ENCODE measurements at regions not wholly inside any gene's neighbourhood (a gene's known extent, or its start where the extent isn't known, plus 50 kb on each side); places are given as distances from the start of the nearest gene placed in this dataset.

DNA sequence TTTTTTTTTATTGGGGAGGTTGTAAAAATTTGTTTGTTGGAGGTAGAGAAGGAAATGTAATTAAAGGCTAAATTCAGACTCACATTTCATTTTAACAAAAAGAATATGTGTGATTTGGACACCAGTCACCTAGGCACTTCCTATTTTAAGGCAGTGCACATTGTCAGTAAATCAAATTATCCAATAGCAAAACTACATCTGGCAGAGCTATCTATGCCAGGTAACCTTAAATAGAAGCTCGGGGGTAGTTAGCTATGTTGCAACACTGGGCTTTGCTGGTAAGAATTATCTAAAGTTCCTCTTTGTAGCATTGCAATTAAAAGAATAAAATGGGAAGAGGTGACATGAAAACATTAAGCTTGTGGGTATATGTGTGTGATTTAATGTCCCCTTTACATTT, 1064.4 kb upstream of the ZEB2 start:
- POLR2A ChIA-PET: no interaction called here
- no peak for DNase-seq
- Mint-ChIP-seq H3K4me1 (ENCODE audit: low read depth) (no peaks in the 10 kb centered on the region), H3K27me3 (no peaks in the 10 kb centered on the region), H3K4me3 (no peak overlapping the region), H3K27ac (no peak overlapping the region), H3K36me3 (no peaks in the 10 kb centered on the region), H3K9me3 (no peaks in the 10 kb centered on the region)
- CTCF ChIA-PET: no interaction called here
- intact Hi-C loops (cut with micrococcal nuclease): no loop called here

DNA sequence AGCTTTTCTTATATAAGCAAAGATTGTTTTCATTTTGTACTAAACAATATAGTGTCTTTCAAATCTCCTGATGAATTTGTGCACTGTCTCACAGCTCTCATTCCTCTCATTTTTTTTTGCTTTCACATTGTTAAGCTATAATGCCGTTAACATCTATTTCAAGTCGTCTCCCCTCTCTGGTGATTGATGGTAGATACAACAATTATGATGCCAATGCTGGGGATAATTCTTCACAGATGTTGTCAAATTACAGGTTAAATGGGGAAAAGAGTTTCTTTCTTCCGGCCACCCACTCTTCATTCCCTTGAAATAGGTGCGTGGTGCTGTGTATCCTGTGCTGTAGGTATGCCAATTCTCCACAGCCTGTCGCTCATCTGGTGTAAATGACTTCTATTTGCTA, 1053.7 kb upstream of the ZEB2 start:
- CTCF ChIA-PET: no interaction called here
- POLR2A ChIA-PET: no interaction called here
- Mint-ChIP-seq H3K27ac (no peak overlapping the region), H3K4me3 (no peak overlapping the region), H3K27me3 (no peaks in the 10 kb centered on the region), H3K36me3 (no peaks in the 10 kb centered on the region), H3K4me1 (ENCODE audit: low read depth) (no peaks in the 10 kb centered on the region), H3K9me3 (no peaks in the 10 kb centered on the region)
- DNase-seq: no peak
- intact Hi-C loops (cut with micrococcal nuclease): no loop called here

DNA sequence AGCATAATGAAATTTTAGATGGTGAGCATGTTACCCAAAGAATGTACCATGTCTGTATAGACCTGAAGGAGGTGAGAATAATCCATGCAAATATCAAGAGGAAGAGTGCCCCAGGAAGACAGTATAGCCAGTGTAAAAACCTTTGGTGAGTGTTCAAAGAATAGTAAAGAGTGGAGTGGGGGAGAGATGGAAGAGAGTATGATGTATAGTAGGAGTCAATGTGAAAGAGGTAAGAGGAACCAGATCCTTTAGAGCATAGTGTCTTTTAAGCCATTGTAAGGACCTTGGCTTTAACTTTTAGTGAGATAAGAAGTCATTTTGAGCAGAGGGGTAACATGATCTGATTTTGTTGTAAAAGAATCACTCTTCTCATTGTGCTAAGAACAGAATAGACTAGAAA, 1052.3 kb upstream of the ZEB2 start:
- H3K9me3 Mint-ChIP-seq: no peaks in the 10 kb centered on the region
- H3K4me1 Mint-ChIP-seq (ENCODE audit: low read depth): no peaks in the 10 kb centered on the region
- no peak overlapping the region for H3K27ac Mint-ChIP-seq
- H3K36me3 Mint-ChIP-seq: no peaks in the 10 kb centered on the region
- no peaks in the 10 kb centered on the region for H3K27me3 Mint-ChIP-seq
- H3K4me3 Mint-ChIP-seq: no peak overlapping the region
- ChIA-PET POLR2A (no interaction called here), CTCF (no interaction called here)
- intact Hi-C loops (cut with micrococcal nuclease): no loop called here
- no peak for DNase-seq

DNA sequence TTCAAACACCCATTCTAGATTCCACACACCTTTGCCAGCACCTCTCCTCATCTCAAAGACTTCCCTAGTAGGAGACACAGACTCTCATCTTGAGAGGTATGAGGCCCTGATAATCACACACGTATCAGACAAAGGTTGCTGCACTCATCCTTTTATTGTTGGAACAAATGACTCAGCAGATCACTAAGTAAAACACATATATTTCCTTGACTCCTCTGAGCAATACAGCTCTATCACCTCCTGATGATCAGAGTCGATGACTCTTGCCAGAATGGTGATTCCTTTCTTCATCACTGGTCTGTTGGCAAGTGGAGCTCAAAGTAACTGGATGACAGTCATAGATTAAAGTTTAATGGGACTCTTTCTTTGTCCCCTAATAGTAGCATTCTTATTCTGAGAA, 1049.2 kb upstream of the ZEB2 start:
- H3K27ac Mint-ChIP-seq: no peak overlapping the region
- no peaks in the 10 kb centered on the region for H3K4me1 Mint-ChIP-seq (ENCODE audit: low read depth)
- no peak overlapping the region for H3K4me3 Mint-ChIP-seq
- H3K27me3 Mint-ChIP-seq: no peaks in the 10 kb centered on the region
- no peaks in the 10 kb centered on the region for H3K9me3 Mint-ChIP-seq
- no peak for DNase-seq
- H3K36me3 Mint-ChIP-seq: no peaks in the 10 kb centered on the region
- ChIA-PET POLR2A (no interaction called here), CTCF (no interaction called here)
- intact Hi-C loops (cut with micrococcal nuclease): no loop called here

DNA sequence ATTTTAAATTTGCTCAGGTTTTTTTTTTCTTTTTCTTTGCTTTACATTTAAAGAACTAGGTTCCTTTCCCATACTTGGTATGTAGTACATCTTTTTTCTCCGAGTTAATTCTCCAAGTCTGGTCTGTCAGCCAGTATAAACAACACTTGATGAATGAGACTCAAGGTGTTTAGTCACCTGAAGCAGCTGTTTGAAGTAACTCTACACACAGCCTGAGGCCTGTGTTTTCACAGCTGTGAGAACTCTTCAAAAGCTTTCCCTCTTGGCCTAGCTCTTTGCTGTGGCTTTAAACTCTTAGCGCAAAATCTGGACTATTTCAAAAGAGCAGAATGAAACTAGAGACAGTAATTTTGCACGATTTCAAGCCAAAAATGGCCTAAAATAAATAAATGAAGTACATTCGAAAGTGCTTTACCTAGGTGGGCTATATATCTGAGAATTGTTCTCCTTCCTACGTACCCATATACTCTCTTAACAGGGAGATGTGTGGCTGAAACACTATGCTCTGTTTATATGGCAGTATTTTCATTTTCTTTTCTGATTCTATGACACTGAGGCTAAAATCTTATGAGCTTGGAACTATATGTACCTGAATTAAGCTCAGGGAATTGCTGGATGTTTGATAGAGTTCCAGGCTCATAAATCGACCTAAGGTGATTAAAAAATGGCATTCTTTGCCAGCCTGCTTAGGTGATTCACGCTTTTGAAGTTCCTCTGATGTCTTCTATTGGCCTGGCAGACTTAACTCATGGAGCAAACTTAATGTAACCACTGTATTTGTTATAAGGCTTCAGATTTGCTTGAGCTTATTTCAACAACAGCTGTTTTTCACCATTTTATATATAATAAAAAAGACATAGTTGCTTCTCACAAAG, 1044.1 kb upstream of the ZEB2 start:
- POLR2A ChIA-PET: no interaction called here
- intact Hi-C loops (cut with micrococcal nuclease): no loop called here
- Mint-ChIP-seq H3K4me1 (ENCODE audit: low read depth) (no peaks in the 10 kb centered on the region), H3K27me3 (no peaks in the 10 kb centered on the region), H3K4me3 (no peak overlapping the region), H3K27ac (no peak overlapping the region), H3K9me3 (no peaks in the 10 kb centered on the region), H3K36me3 (no peaks in the 10 kb centered on the region)
- CTCF ChIA-PET: interaction anchor here (0.6 kb wide), 1 partner anchor 962 kb away, joined by 3 read pairs; no protein-coding TSS in a partner anchor
- DNase-seq: no peak

DNA sequence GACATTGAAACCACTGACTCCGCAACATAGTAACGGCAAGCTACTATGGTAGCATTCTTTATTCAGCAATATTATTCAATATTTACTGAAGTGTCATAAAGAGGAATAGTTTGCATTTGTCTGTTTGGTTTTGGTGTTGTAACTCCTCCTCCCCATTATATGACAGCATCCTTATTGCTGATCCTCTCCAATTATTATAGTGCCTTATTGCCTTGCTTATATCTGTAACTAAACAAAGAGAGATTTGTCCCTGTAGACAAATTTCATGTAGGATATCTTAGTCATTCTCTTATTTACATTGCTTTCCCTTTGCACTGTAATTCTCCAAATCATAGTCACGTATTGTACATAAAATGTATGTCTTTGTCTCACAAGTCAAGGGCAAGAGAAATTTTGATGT, 1041.2 kb upstream of the ZEB2 start:
- no peak for DNase-seq
- H3K4me3 Mint-ChIP-seq: no peak overlapping the region
- POLR2A ChIA-PET: no interaction called here
- H3K9me3 Mint-ChIP-seq: no peaks in the 10 kb centered on the region
- no peaks in the 10 kb centered on the region for H3K4me1 Mint-ChIP-seq (ENCODE audit: low read depth)
- no peak overlapping the region for H3K27ac Mint-ChIP-seq
- no peaks in the 10 kb centered on the region for H3K36me3 Mint-ChIP-seq
- intact Hi-C loops (cut with micrococcal nuclease): no loop called here
- H3K27me3 Mint-ChIP-seq: no peaks in the 10 kb centered on the region
- CTCF ChIA-PET: no interaction called here

DNA sequence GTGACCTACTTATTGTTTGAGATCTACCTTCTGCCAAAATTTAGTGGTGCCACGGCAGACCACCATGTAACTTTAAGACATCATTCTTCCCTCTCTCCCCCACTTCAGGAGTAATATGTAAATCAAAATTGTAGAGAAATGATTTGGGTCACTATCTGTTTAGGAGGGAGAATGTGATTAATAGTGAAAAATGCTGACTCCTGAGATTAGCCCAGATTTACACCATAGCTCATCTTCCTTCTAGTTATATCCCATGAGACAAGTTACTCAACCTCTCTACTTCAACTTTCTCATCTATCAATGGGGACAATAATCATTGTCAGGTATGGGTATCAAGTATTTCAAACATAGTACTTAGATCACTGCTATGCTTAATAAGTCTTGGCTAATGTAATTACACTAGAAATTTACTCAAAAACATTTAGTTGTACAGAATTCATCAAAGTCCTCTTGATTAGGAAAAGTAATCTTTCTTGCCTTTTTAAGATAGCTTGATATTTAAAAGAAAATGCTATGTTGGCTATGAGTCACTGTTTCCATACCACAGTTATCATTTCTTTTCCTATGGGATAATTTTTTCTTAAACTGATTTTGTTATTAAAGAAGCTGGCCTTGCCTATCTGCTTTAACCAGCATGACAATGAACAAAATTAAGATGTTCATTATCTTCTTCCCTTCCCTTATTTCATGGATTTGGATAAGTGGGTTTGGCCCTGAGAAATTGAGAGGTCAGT, 1038.9 kb upstream of the ZEB2 start:
- no peaks in the 10 kb centered on the region for H3K27me3 Mint-ChIP-seq
- no peaks in the 10 kb centered on the region for H3K36me3 Mint-ChIP-seq
- ChIA-PET CTCF (no interaction called here), POLR2A (no interaction called here)
- DNase-seq: no peak
- H3K4me3 Mint-ChIP-seq: no peak overlapping the region
- intact Hi-C loops (cut with micrococcal nuclease): no loop called here
- H3K4me1 Mint-ChIP-seq (ENCODE audit: low read depth): no peaks in the 10 kb centered on the region
- H3K9me3 Mint-ChIP-seq: no peaks in the 10 kb centered on the region
- no peak overlapping the region for H3K27ac Mint-ChIP-seq

DNA sequence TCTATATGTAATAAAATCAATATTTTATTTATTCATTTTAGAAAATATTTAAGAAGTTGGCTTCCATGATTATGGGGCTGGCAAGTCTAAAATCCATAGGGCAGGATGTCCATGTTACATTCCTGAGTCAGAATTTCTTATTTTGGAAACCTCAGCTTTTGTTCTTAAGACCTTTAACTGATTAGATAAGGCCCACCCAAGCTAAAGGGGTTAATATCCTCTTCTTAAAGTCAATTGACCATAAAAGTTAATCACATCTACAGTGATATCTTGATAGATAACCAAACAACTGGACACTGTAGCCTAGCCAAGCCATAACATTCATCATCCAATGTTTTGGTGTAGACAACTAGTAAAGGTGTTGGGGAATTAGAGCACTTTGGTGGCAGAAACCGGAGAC, 1035.4 kb upstream of the ZEB2 start:
- Mint-ChIP-seq H3K4me1 (ENCODE audit: low read depth) (no peaks in the 10 kb centered on the region), H3K27me3 (no peaks in the 10 kb centered on the region), H3K36me3 (no peaks in the 10 kb centered on the region), H3K4me3 (no peak overlapping the region), H3K9me3 (no peaks in the 10 kb centered on the region), H3K27ac (no peak overlapping the region)
- intact Hi-C loops (cut with micrococcal nuclease): no loop called here
- DNase-seq: no peak
- POLR2A ChIA-PET: no interaction called here
- CTCF ChIA-PET: no interaction called here

DNA sequence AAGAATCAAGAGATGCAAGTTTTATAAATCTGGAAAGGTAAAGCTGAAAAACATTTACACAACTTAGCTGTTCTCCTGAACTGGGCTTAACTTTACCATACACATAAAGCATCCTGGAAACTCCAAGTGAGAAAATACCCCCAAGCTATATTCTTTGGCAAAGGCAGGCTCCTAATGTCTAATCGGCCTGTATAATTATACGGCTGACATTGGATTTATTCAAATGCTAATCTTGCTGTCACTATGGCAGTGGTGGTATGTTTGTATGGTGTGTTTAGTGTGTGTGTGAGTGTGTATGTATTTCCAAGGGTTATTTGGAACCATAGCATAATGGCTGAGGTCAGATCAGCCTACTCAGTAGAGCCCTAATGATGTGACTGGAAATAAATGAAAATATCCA, 1031.8 kb upstream of the ZEB2 start:
- no peaks in the 10 kb centered on the region for H3K27me3 Mint-ChIP-seq
- ChIA-PET CTCF (no interaction called here), POLR2A (no interaction called here)
- no peak overlapping the region for H3K27ac Mint-ChIP-seq
- intact Hi-C loops (cut with micrococcal nuclease): no loop called here
- H3K9me3 Mint-ChIP-seq: no peaks in the 10 kb centered on the region
- H3K4me1 Mint-ChIP-seq (ENCODE audit: low read depth): no peaks in the 10 kb centered on the region
- no peaks in the 10 kb centered on the region for H3K36me3 Mint-ChIP-seq
- DNase-seq: no peak
- H3K4me3 Mint-ChIP-seq: no peak overlapping the region

DNA sequence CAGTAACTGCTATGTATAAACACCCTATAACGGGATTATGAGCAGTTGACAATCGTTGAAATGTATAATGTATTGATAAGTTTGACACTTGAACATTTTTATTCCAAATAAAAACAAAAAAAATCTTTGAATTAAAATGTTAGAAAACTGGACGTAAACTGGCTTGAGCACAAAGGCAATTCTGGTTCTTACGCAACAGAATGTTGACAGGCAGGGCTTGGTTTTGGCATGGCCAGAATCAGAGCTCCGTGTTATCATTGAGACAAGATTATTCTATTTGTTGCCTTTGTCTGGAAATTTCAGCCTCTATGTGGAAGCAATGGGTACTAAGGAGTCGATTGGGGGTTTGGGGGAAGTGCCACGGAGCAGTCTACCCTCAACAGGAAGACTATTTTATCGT, 1028.6 kb upstream of the ZEB2 start:
- DNase-seq: no peak
- ChIA-PET POLR2A (no interaction called here), CTCF (no interaction called here)
- Mint-ChIP-seq H3K27me3 (no peaks in the 10 kb centered on the region), H3K27ac (no peak overlapping the region), H3K36me3 (no peaks in the 10 kb centered on the region), H3K4me3 (no peak overlapping the region), H3K4me1 (ENCODE audit: low read depth) (no peaks in the 10 kb centered on the region), H3K9me3 (peaks cover 4% of the 10 kb centered on the region)
- intact Hi-C loops (cut with micrococcal nuclease): no loop called here

DNA sequence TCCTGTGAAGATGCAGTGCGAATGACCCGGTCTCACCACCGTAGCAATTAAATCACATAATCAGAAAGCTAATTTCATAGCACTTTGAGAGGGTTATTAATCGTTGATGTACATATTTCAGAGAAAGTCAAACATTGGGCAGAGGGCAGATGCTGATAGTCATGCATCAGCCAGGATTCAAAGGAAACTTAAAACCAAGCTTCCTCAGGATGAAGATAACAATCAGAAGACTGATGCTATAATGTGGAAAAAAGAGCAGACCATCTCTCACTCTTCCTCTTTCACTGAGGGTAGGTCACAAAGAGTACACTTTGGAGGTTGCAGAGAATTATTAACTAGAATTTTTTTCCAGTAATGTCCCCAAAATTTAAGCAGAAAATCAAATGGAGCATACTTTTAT, 1027.7 kb upstream of the ZEB2 start:
- Mint-ChIP-seq H3K27me3 (no peaks in the 10 kb centered on the region), H3K4me1 (ENCODE audit: low read depth) (no peaks in the 10 kb centered on the region), H3K36me3 (no peaks in the 10 kb centered on the region), H3K9me3 (peaks cover 4% of the 10 kb centered on the region), H3K4me3 (no peak overlapping the region), H3K27ac (no peak overlapping the region)
- intact Hi-C loops (cut with micrococcal nuclease): no loop called here
- POLR2A ChIA-PET: no interaction called here
- CTCF ChIA-PET: no interaction called here
- no peak for DNase-seq

DNA sequence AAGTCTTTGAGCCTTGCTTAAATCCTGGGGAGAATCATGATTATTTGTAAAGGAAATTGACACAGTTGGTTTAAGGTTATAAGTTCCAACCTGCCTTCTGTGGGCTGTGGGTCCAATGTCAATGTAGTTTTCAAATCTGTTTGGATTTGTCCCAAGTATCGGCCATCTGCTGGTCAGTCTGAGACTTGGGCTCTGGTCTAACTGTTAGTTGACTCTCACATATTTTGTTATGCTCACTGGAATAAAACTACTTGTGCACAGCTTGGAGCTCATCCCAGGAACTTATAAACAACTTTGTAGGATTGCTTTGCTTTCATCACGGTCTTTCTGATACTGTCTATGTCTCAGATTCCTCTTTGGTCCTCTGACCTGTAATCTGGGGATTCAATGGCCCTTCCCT, 1026.2 kb upstream of the ZEB2 start:
- POLR2A ChIA-PET: no interaction called here
- Mint-ChIP-seq H3K27me3 (no peaks in the 10 kb centered on the region), H3K27ac (no peak overlapping the region), H3K9me3 (peaks cover 4% of the 10 kb centered on the region), H3K4me1 (ENCODE audit: low read depth) (no peaks in the 10 kb centered on the region), H3K4me3 (no peak overlapping the region), H3K36me3 (no peaks in the 10 kb centered on the region)
- CTCF ChIA-PET: no interaction called here
- DNase-seq: no peak
- intact Hi-C loops (cut with micrococcal nuclease): no loop called here

DNA sequence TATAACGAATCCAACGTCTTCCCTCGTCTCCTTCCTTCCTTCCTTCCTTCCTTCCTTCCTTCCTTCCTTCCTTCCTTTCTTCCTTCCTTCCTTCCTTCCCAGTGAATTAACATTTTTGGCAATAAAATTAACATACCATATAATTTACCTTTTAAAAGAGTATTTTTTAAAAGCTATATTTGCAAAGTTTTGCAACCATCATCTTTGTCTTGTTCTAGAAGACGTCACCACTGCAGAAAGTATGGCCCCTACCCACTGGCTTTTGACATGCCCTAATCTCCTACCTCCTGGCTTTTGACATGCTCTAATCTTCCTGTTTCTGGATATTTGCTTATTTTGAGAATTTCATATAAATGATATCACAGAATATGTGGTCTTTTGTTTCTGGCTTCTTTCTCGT, 1023.9 kb upstream of the ZEB2 start:
- Mint-ChIP-seq H3K9me3 (peaks cover 4% of the 10 kb centered on the region), H3K27me3 (no peaks in the 10 kb centered on the region), H3K4me3 (no peak overlapping the region), H3K4me1 (ENCODE audit: low read depth) (no peaks in the 10 kb centered on the region), H3K27ac (no peak overlapping the region), H3K36me3 (no peaks in the 10 kb centered on the region)
- intact Hi-C loops (cut with micrococcal nuclease): no loop called here
- CTCF ChIA-PET: no interaction called here
- DNase-seq: no peak
- POLR2A ChIA-PET: no interaction called here
